H1 (cell line): ENCODE measurements at regions not wholly inside any gene's neighbourhood (a gene's known extent, or its start where the extent isn't known, plus 50 kb on each side); places are given as distances from the start of the nearest gene placed in this dataset.

Experiments used
- CTCF ChIA-PET: fragments of 300-600 bp; sonication (Branson Sonifier 250); formaldehyde crosslinking; loops from one replicate; lab custom pipeline; 2021; ENCODE audit not compliant: partially characterized antibody; lab: Charles Lee
- POLR2A ChIA-PET: fragments of 300-600 bp; sonication (Branson Sonifier 250); formaldehyde crosslinking; loops from one replicate; lab custom pipeline; 2021; ENCODE audit warnings: inconsistent platforms; ENCODE audit not compliant: partially characterized antibody; lab: Charles Lee
- DNase-seq, 2 experiments: peaks; one replicate each; pipeline versions ENCODE4 v3.0.0 to v3.0.0-alpha.2; 2010 to 2022; ENCODE audit warnings: low spot score in 2 of 2, low read depth in 1 of 2, mixed read lengths in 1 of 2
- FAIRE-seq: peaks from 2 replicates; lab custom pipeline; 2011; peaks lifted over from hg19 to GRCh38; lab: Jason Lieb, UNC
- H2AFZ ChIP-seq: 2 replicates; pipeline ENCODE4 v1.8.1; 2012; ENCODE audit warnings: low read length, inconsistent platforms
- H2AK5ac ChIP-seq: 2 replicates; pipeline ENCODE4 v1.6.1; 2013; ENCODE audit warnings: low read depth, low read length
- H2BK120ac ChIP-seq: replicated peaks from 2 replicates; pipeline ENCODE3; 2013; ENCODE audit warnings: low read depth, low read length, inconsistent platforms
- H2BK12ac ChIP-seq: 2 replicates; pipeline ENCODE4 v1.6.1; 2013; ENCODE audit warnings: low read depth, low read length
- H2BK15ac ChIP-seq: 2 replicates; pipeline ENCODE4 v1.6.1; 2013; ENCODE audit warnings: low read length
- H2BK20ac ChIP-seq: 2 replicates; pipeline ENCODE4 v1.6.1; 2013; ENCODE audit warnings: low read length
- H2BK5ac ChIP-seq: 2 replicates; pipeline ENCODE4 v1.6.1; 2013; ENCODE audit warnings: low read depth, low read length
- H3K14ac ChIP-seq: 2 replicates; pipeline ENCODE4 v1.6.1; 2013; ENCODE audit warnings: inconsistent platforms; ENCODE audit not compliant: insufficient read length
- H3K18ac ChIP-seq: 2 replicates; pipeline ENCODE4 v1.6.1; 2013; ENCODE audit warnings: low read length; ENCODE audit errors: extremely low read depth
- H3K23ac ChIP-seq: 2 replicates; pipeline ENCODE4 v1.6.1; 2013; ENCODE audit warnings: inconsistent platforms; ENCODE audit not compliant: insufficient read length
- H3K23me2 ChIP-seq: 2 replicates; pipeline ENCODE4 v1.6.1; 2013; ENCODE audit warnings: low read depth, low read length
- H3K27ac ChIP-seq: 2 replicates; pipeline ENCODE4 v1.6.1; 2011; ENCODE audit warnings: low read depth, low read length, inconsistent platforms
- H3K27me3 ChIP-seq, 4 experiments: replicated peaks in 1 of 4; 1 replicate in 1 of 4; 2 replicates in 3 of 4; pipeline versions ENCODE4 v1.6.1 to v1.8.1; 2011 to 2013; ENCODE audit warnings: low read length in 3 of 4, mild to moderate bottlenecking in 3 of 4, inconsistent platforms in 2 of 4, mixed read lengths in 2 of 4, moderate library complexity in 1 of 4; ENCODE audit not compliant: control insufficient read depth in 3 of 4, insufficient read depth in 3 of 4; ENCODE audit errors: extremely low read depth in 1 of 4
- H3K36me3 ChIP-seq, 4 experiments: 2 replicates each; pipeline versions ENCODE4 v1.6.1 to v1.8.1; 2011 to 2013; ENCODE audit warnings: mild to moderate bottlenecking in 4 of 4, low read length in 3 of 4, moderate library complexity in 2 of 4, control low read depth in 1 of 4, inconsistent platforms in 1 of 4; ENCODE audit not compliant: insufficient read depth in 4 of 4, control insufficient read depth in 2 of 4
- H3K4ac ChIP-seq: replicated peaks from 2 replicates; pipeline ENCODE3; 2013; ENCODE audit warnings: low read length, low read depth, mixed read lengths, inconsistent platforms; ENCODE audit not compliant: insufficient read length
- H3K4me1 ChIP-seq, 4 experiments: replicated peaks in 1 of 4; 1 replicate in 1 of 4; 2 replicates in 3 of 4; pipeline versions ENCODE4 v1.6.1 to v1.8.1; 2011 to 2013; ENCODE audit warnings: low read length in 3 of 4, inconsistent platforms in 2 of 4, mixed read lengths in 1 of 4; ENCODE audit not compliant: insufficient read depth in 4 of 4, control insufficient read depth in 3 of 4
- H3K4me2 ChIP-seq, 2 experiments: 2 replicates each; pipeline versions ENCODE4 v1.6.1 to v1.8.1; 2011 to 2013; ENCODE audit warnings: low read depth in 2 of 2, low read length in 2 of 2, control low read depth in 1 of 2, inconsistent platforms in 1 of 2, mild to moderate bottlenecking in 1 of 2; ENCODE audit not compliant: insufficient read depth in 1 of 2
- H3K4me3 ChIP-seq, 4 experiments: fragments of 200-600, 300-600 bp in 1 of 4; sonication (generic), shearing (Covaris generic), sonication (Bioruptor Twin) in 1 of 4; 2 replicates each; pipeline versions ENCODE4 v1.5.1 to v1.8.1; 2011 to 2016; ENCODE audit warnings: low read length in 4 of 4, low read depth in 3 of 4, control low read depth in 2 of 4, inconsistent platforms in 2 of 4, mild to moderate bottlenecking in 2 of 4, mixed read lengths in 1 of 4, moderate library complexity in 1 of 4; ENCODE audit not compliant: insufficient read depth in 2 of 4; ENCODE audit errors: extremely low read depth in 1 of 4
- H3K56ac ChIP-seq: replicated peaks from 2 replicates; pipeline ENCODE3; 2013; ENCODE audit warnings: low read depth, mild to moderate bottlenecking, mixed read lengths, low read length, inconsistent platforms; ENCODE audit not compliant: insufficient read length
- H3K79me1 ChIP-seq: 2 replicates; pipeline ENCODE4 v1.6.1; 2013; ENCODE audit warnings: low read depth, low read length, control low read depth
- H3K79me2 ChIP-seq, 2 experiments: 2 replicates each; pipeline versions ENCODE4 v1.6.1 to v1.8.1; 2012 to 2013; ENCODE audit warnings: low read length in 2 of 2, mild to moderate bottlenecking in 2 of 2, inconsistent platforms in 1 of 2; ENCODE audit not compliant: insufficient read depth in 2 of 2, control insufficient read depth in 1 of 2
- H3K9ac ChIP-seq, 4 experiments: replicated peaks in 1 of 4; 1 replicate in 1 of 4; 2 replicates in 3 of 4; pipeline versions ENCODE4 v1.6.1 to v1.8.1; 2011 to 2013; ENCODE audit warnings: low read depth in 3 of 4, low read length in 3 of 4, control low read depth in 2 of 4, mild to moderate bottlenecking in 2 of 4, moderate library complexity in 2 of 4, inconsistent platforms in 1 of 4; ENCODE audit errors: extremely low read depth in 1 of 4
- H3K9me3 ChIP-seq, 2 experiments: 2 replicates each; pipeline versions ENCODE4 v1.6.1 to v1.8.1; 2012 to 2013; ENCODE audit warnings: mild to moderate bottlenecking in 2 of 2, moderate library complexity in 2 of 2, control low read depth in 1 of 2, inconsistent platforms in 1 of 2, low read depth in 1 of 2, low read length in 1 of 2, mixed read lengths in 1 of 2; ENCODE audit not compliant: insufficient read depth in 2 of 2
- H4K20me1 ChIP-seq, 2 experiments: replicated peaks in 1 of 2; 2 replicates each; pipeline versions ENCODE3 to v1.8.1; 2011 to 2013; ENCODE audit warnings: inconsistent platforms in 2 of 2, low read length in 2 of 2, mild to moderate bottlenecking in 1 of 2; ENCODE audit not compliant: insufficient read depth in 2 of 2, control insufficient read depth in 1 of 2
- H4K5ac ChIP-seq: 2 replicates; pipeline ENCODE4 v1.6.1; 2013; ENCODE audit warnings: low read length, low read depth, mixed read lengths, inconsistent platforms; ENCODE audit not compliant: insufficient read length
- H4K8ac ChIP-seq: 2 replicates; pipeline ENCODE4 v1.8.0; 2013; ENCODE audit warnings: mild to moderate bottlenecking, moderate library complexity, low read length, inconsistent platforms; ENCODE audit not compliant: insufficient read depth; ENCODE audit errors: extremely low read depth
- H4K91ac ChIP-seq: replicated peaks from 2 replicates; pipeline ENCODE3; 2013; ENCODE audit warnings: low read length, mixed read lengths, inconsistent platforms; ENCODE audit not compliant: insufficient read length
- ASH2L ChIP-seq: fragments of 200-600, 300-600 bp; sonication (generic); IDR thresholded peaks from one replicate; pipeline ENCODE4 v1.7.1; 2017; ENCODE audit warnings: low read length
- FOSL1 ChIP-seq: IDR thresholded peaks from 2 replicates; pipeline ENCODE4 v1.6.1; 2011; ENCODE audit warnings: mild to moderate bottlenecking, low read depth, low read length, moderate library complexity; ENCODE audit not compliant: insufficient read depth
- GABPA ChIP-seq: IDR thresholded peaks from 2 replicates; pipeline ENCODE4 v1.6.1; 2011; ENCODE audit warnings: mild to moderate bottlenecking, low read length, moderate library complexity, borderline replicate concordance; ENCODE audit not compliant: insufficient read depth
- JUN ChIP-seq: IDR thresholded peaks from 2 replicates; pipeline ENCODE4 v1.6.1; 2011; ENCODE audit warnings: low read depth, mild to moderate bottlenecking, improper control_type of control experiment, low read length
- JUND ChIP-seq: IDR thresholded peaks from 2 replicates; pipeline ENCODE4 v1.6.1; 2011; ENCODE audit warnings: mild to moderate bottlenecking, improper control_type of control experiment, low read length
- PHF8 ChIP-seq: fragments of 200-600 bp; sonication (generic); conservative IDR thresholded peaks from 2 replicates; pipeline ENCODE4 v1.7.1; 2012; ENCODE audit warnings: low read depth, mild to moderate bottlenecking, inconsistent platforms, low read length, moderate library complexity
- POLR2A ChIP-seq, 2 experiments: IDR thresholded peaks; 1 replicate in 1 of 2; 2 replicates in 1 of 2; pipeline ENCODE4 v1.6.1; 2011; ENCODE audit warnings: low read depth in 2 of 2, low read length in 2 of 2, mild to moderate bottlenecking in 2 of 2; ENCODE audit errors: control extremely low read depth in 1 of 2
- RAD21 ChIP-seq, 2 experiments: IDR thresholded peaks in 1 of 2; conservative IDR thresholded peaks in 1 of 2; 2 replicates each; pipeline ENCODE4 v1.6.1; 2011; ENCODE audit warnings: low read depth in 2 of 2, low read length in 2 of 2, improper control_type of control experiment in 1 of 2, inconsistent platforms in 1 of 2, mild to moderate bottlenecking in 1 of 2, moderate library complexity in 1 of 2
- RFX5 ChIP-seq: IDR thresholded peaks from 2 replicates; pipeline ENCODE4 v1.6.1; 2011; ENCODE audit warnings: low read depth, low read length, improper control_type of control experiment, borderline replicate concordance
- RXRA ChIP-seq: IDR thresholded peaks from 2 replicates; pipeline ENCODE4 v1.6.1; 2011; ENCODE audit warnings: low read depth, mild to moderate bottlenecking, low read length, moderate library complexity; ENCODE audit not compliant: insufficient read depth
- SIN3A ChIP-seq, 2 experiments: IDR thresholded peaks in 1 of 2; conservative IDR thresholded peaks in 1 of 2; 2 replicates each; pipeline ENCODE4 v1.6.1; 2011 to 2012; ENCODE audit warnings: low read length in 2 of 2, improper control_type of control experiment in 1 of 2, low read depth in 1 of 2, mild to moderate bottlenecking in 1 of 2
- SIX5 ChIP-seq: IDR thresholded peaks from 2 replicates; pipeline ENCODE4 v1.6.1; 2011; ENCODE audit warnings: mild to moderate bottlenecking, low read depth, low read length
- TAF1 ChIP-seq: IDR thresholded peaks from 2 replicates; pipeline ENCODE4 v1.6.1; 2011; ENCODE audit warnings: mild to moderate bottlenecking, low read depth, low read length
- TBP ChIP-seq: IDR thresholded peaks from 2 replicates; pipeline ENCODE4 v1.6.1; 2011; ENCODE audit warnings: low read depth, low read length, improper control_type of control experiment
- WGBS, 2 experiments: shearing (Covaris generic) in 1 of 2; methylation state at CpG; one replicate each; pipeline versions ENCODE4 v1.1.6 to v1.1.7; 2013 to 2015; ENCODE audit warnings: low lambda C conversion rate in 2 of 2, mixed read lengths in 2 of 2, inconsistent platforms in 1 of 2, low coverage in 1 of 2, missing lambda C conversion rate in 1 of 2; ENCODE audit not compliant: insufficient replicate concordance in 2 of 2, insufficient coverage in 1 of 2, insufficient read length in 1 of 2; ENCODE audit errors: extremely low coverage in 1 of 2, missing lambda C conversion rate in 1 of 2; 5-methylcytosine and 5-hydroxymethylcytosine counted together

GRCh38 chr9:13718539-13718938, 439.0 kb upstream of the MPDZ start:
- no peak for DNase-seq
- no peak overlapping the region for H4K91ac ChIP-seq
- CTCF ChIA-PET, result no interaction called here
- no peak overlapping the region for H2AK5ac ChIP-seq
- H2BK20ac ChIP-seq, result no peak overlapping the region
- no peak overlapping the region for H2BK12ac ChIP-seq
- H3K14ac ChIP-seq, result no peak overlapping the region
- no peak overlapping the region for H3K18ac ChIP-seq
- no peak overlapping the region for H4K5ac ChIP-seq
- peaks cover 0 to 9% (median 4%) of the 10 kb centered on the region in 4 experiments; a peak in 3 of 7 replicates for H3K4me1 ChIP-seq
- H2BK15ac ChIP-seq, result no peak overlapping the region
- no peak overlapping the region for H3K4ac ChIP-seq
- no peaks in the 10 kb centered on the region for H3K23me2 ChIP-seq
- TF ChIP-seq GABPA (no peak), SIX5 (no peak), FOSL1 (no peak), RFX5 (no peak), ASH2L (no peak), TBP (no peak), TAF1 (no peak), RXRA (no peak), PHF8 (no peak), SIN3A (conservative IDR thresholded peaks at IDR 0.05 in 1 of 2, IDR thresholded peaks at IDR 0.05 in 1 of 2; ENCODE audit: low read depth in 1 of 2, low read length in 2 of 2) (no peak), RAD21 (IDR thresholded peaks at IDR 0.05 in 1 of 2, conservative IDR thresholded peaks at IDR 0.05 in 1 of 2; ENCODE audit: low read depth in 2 of 2, low read length in 2 of 2) (no peak), JUN (no peak), JUND (no peak), POLR2A (IDR thresholded peaks at IDR 0.05; ENCODE audit: control extremely low read depth in 1 of 2, low read depth in 2 of 2, low read length in 2 of 2) (no peak)
- H3K4me2 ChIP-seq, result no peak overlapping the region
- H2BK120ac ChIP-seq, result no peak overlapping the region
- no peak overlapping the region for H4K8ac ChIP-seq
- FAIRE-seq, result no peak
- H3K79me2 ChIP-seq, result no peaks in the 10 kb centered on the region
- H4K20me1 ChIP-seq, result no peaks in the 10 kb centered on the region
- H3K23ac ChIP-seq, result no peak overlapping the region
- POLR2A ChIA-PET, result no interaction called here
- no peaks in the 10 kb centered on the region for H3K9me3 ChIP-seq
- H3K79me1 ChIP-seq, result no peaks in the 10 kb centered on the region
- H3K27ac ChIP-seq, result no peak overlapping the region
- no peaks in the 10 kb centered on the region for H3K27me3 ChIP-seq
- no peak overlapping the region for H3K9ac ChIP-seq
- WGBS, 2 experiments, result 82% methylated on average over 5 of the region's 5 CpGs; no CpG with 5 or more reads in 1 of the 2 experiments
- H2BK5ac ChIP-seq, result no peak overlapping the region
- no peak overlapping the region for H2AFZ ChIP-seq
- no peak overlapping the region for H3K56ac ChIP-seq
- H3K36me3 ChIP-seq, result no peaks in the 10 kb centered on the region
- no peak overlapping the region for H3K4me3 ChIP-seq
